ENCODE measurements at regions not wholly inside any gene's neighbourhood (a gene's known extent, or its start where the extent isn't known, plus 50 kb on each side); places are given as distances from the start of the nearest gene placed in this dataset.

GRCh38 chr4:158074851-158075250 is 98.0 kb downstream of the GASK1B start:
- TF ChIP-seq, protein P1, sequence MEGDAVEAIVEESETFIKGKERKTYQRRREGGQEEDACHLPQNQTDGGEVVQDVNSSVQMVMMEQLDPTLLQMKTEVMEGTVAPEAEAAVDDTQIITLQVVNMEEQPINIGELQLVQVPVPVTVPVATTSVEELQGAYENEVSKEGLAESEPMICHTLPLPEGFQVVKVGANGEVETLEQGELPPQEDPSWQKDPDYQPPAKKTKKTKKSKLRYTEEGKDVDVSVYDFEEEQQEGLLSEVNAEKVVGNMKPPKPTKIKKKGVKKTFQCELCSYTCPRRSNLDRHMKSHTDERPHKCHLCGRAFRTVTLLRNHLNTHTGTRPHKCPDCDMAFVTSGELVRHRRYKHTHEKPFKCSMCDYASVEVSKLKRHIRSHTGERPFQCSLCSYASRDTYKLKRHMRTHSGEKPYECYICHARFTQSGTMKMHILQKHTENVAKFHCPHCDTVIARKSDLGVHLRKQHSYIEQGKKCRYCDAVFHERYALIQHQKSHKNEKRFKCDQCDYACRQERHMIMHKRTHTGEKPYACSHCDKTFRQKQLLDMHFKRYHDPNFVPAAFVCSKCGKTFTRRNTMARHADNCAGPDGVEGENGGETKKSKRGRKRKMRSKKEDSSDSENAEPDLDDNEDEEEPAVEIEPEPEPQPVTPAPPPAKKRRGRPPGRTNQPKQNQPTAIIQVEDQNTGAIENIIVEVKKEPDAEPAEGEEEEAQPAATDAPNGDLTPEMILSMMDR (IDR thresholded peaks at IDR 0.05; ENCODE audit: control insufficient read depth, insufficient read depth, low read depth, low read length, missing control alignments), result no peak
- DNase-seq (ENCODE audit: low read depth), result no peak

GRCh38 chr4:158071931-158072330 is 100.9 kb downstream of the GASK1B start:
- no peak overlapping the region for H3K4me3 ChIP-seq (ENCODE audit: control insufficient read depth, low read depth, low read length)
- TF ChIP-seq, protein P1 (IDR thresholded peaks at IDR 0.05; ENCODE audit: control insufficient read depth, insufficient read depth, low read depth, low read length, missing control alignments), result no peak
- no peak for DNase-seq (ENCODE audit: low read depth)

More at GRCh38 chr4:158074851-158075250, 98.0 kb downstream of the GASK1B start:
- H3K4me3 ChIP-seq (ENCODE audit: control insufficient read depth, low read depth, low read length), result no peak overlapping the region

- DNase-seq (ENCODE audit: low read depth), result no peak
- H3K4me3 ChIP-seq (ENCODE audit: control insufficient read depth, low read depth, low read length), result no peak overlapping the region
- TF ChIP-seq, protein P1 (IDR thresholded peaks at IDR 0.05; ENCODE audit: control insufficient read depth, insufficient read depth, low read depth, low read length, missing control alignments), result no peak
These were observed 104.8 kb downstream of the GASK1B start for GRCh38 chr4:158068068-158068467.

- no peak overlapping the region for H3K4me3 ChIP-seq (ENCODE audit: control insufficient read depth, low read depth, low read length)
- DNase-seq (ENCODE audit: low read depth), result no peak
- TF ChIP-seq, protein P1 (IDR thresholded peaks at IDR 0.05; ENCODE audit: control insufficient read depth, insufficient read depth, low read depth, low read length, missing control alignments), result no peak
These were observed 105.2 kb downstream of the GASK1B start for GRCh38 chr4:158067646-158068045.

- TF ChIP-seq, protein P1 (IDR thresholded peaks at IDR 0.05; ENCODE audit: control insufficient read depth, insufficient read depth, low read depth, low read length, missing control alignments), result no peak
- DNase-seq (ENCODE audit: low read depth), result no peak
- no peak overlapping the region for H3K4me3 ChIP-seq (ENCODE audit: control insufficient read depth, low read depth, low read length)
These were observed 107.2 kb downstream of the GASK1B start for GRCh38 chr4:158065603-158066002.

- DNase-seq (ENCODE audit: low read depth), result no peak
- TF ChIP-seq, protein P1 (IDR thresholded peaks at IDR 0.05; ENCODE audit: control insufficient read depth, insufficient read depth, low read depth, low read length, missing control alignments), result no peak
- H3K4me3 ChIP-seq (ENCODE audit: control insufficient read depth, low read depth, low read length), result no peak overlapping the region
These were observed 107.6 kb downstream of the GASK1B start for GRCh38 chr4:158065176-158065575.
